Endothelial cell of umbilical vein (primary cell): ENCODE measurements at regions not wholly inside any gene's neighbourhood (a gene's known extent, or its start where the extent isn't known, plus 50 kb on each side); places are given as distances from the start of the nearest gene placed in this dataset.

Source experiments
- EZH2 ChIP-seq: IDR thresholded peaks from 2 replicates; pipeline ENCODE4 v1.6.1; 2012; ENCODE audit warnings: borderline replicate concordance, low read depth, mild to moderate bottlenecking, moderate library complexity, low read length, inconsistent platforms; ENCODE audit not compliant: severe bottlenecking
- POLR2A ChIP-seq: IDR thresholded peaks from 2 replicates; pipeline ENCODE4 v1.6.1; 2012; ENCODE audit warnings: low read depth, mild to moderate bottlenecking, control low read depth, low read length
- POLR2AphosphoS5 ChIP-seq: IDR thresholded peaks from 2 replicates; pipeline ENCODE4 v1.6.1; 2012; ENCODE audit warnings: low read depth, mild to moderate bottlenecking, control low read depth, low read length, moderate library complexity; ENCODE audit not compliant: insufficient read depth
- TF ChIP-seq, protein P1 (sequence below), 2 donors: IDR thresholded peaks; 1 replicate in 1 of 2; 2 replicates in 1 of 2; pipeline ENCODE4 v1.5.1; 2011; ENCODE audit warnings: low read length in 2 of 2, mild to moderate bottlenecking in 2 of 2, moderate library complexity in 2 of 2, control low read depth in 1 of 2, inconsistent platforms in 1 of 2, low read depth in 1 of 2; ENCODE audit not compliant: insufficient read depth in 1 of 2; ENCODE audit errors: extremely low read depth in 1 of 2

DNA sequence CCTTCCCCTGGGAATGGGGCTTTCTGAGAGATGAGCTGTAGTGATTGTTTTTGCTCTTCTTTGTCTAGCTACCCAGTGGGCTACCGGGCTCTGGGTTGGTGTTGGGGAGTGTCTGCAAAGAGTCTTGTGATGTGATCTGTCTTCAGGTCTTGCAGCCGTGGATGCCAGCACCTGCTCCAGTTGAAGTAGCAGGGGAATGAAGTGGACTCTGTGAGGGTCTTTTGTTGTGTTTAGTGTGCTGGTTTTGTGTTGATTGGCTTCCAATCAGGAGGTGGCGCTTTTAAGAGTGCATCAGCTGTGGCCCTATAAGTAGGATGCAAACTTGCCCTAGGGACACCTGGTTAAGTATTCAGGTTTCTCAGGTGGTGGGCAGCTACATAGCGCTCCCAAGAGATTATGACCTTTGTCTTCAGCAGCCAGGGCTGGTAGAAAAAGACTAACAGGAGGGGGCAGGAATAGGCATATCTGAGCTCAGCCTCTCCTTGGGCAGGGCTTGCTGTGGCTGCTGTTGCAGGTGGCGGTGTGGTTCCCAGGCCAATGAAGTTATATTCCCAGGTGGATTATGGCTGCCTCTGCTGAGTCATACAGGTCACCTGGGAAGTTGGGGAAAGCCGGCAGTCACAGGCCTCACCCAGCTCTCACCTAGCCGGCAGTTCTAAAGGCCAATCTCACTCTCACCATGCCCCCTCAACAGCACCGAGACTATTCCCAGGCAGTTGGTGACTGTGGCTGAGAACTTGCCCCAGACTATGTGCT is 315.7 kb upstream of the C11orf87 start:
- TF ChIP-seq, protein P1, sequence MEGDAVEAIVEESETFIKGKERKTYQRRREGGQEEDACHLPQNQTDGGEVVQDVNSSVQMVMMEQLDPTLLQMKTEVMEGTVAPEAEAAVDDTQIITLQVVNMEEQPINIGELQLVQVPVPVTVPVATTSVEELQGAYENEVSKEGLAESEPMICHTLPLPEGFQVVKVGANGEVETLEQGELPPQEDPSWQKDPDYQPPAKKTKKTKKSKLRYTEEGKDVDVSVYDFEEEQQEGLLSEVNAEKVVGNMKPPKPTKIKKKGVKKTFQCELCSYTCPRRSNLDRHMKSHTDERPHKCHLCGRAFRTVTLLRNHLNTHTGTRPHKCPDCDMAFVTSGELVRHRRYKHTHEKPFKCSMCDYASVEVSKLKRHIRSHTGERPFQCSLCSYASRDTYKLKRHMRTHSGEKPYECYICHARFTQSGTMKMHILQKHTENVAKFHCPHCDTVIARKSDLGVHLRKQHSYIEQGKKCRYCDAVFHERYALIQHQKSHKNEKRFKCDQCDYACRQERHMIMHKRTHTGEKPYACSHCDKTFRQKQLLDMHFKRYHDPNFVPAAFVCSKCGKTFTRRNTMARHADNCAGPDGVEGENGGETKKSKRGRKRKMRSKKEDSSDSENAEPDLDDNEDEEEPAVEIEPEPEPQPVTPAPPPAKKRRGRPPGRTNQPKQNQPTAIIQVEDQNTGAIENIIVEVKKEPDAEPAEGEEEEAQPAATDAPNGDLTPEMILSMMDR (IDR thresholded peaks at IDR 0.05; ENCODE audit: extremely low read depth in 1 of 2, insufficient read depth in 1 of 2, low read depth in 1 of 2, low read length in 2 of 2), result no peak
- no peak for TF ChIP-seq POLR2A
- no peak for TF ChIP-seq POLR2AphosphoS5
- no peak for TF ChIP-seq EZH2
